HG03280 (cell line): ENCODE measurements at regions not wholly inside any gene's neighbourhood (a gene's known extent, or its start where the extent isn't known, plus 50 kb on each side); places are given as distances from the start of the nearest gene placed in this dataset.
"Not testable (repeated sequence)": the region's sequence is repeated elsewhere in the genome, so short reads cannot be mapped to it uniquely, and the experiment has no call there.

Source experiments
- ATAC-seq: cut with Tn5 transposase; IDR thresholded peaks from one replicate; pipeline ENCODE4 v1.9.1; 2021; ENCODE audit warnings: mild to moderate bottlenecking, moderate library complexity; ENCODE audit not compliant: unreplicated experiment

DNA sequence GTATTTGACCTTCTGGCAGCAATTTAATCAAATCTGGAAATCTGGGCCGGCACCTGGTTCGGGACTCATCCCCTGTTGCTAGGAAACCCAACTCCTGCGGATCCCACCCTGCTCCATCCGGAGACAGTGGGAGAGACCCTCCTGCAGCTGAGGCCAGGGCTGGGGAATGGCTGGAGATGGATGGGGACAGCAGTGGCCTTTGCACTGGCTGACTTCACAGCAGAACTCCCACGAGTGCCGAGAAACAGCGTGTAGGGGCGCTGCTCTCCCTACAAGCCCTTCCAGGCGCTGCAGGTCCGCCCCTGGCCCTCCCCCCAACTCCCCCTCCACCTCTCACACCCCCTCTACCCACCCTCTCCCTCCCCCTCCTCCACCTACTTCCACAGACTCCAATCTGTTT, 105.8 kb upstream of the PPP1R26 start:
- no peak for ATAC-seq

DNA sequence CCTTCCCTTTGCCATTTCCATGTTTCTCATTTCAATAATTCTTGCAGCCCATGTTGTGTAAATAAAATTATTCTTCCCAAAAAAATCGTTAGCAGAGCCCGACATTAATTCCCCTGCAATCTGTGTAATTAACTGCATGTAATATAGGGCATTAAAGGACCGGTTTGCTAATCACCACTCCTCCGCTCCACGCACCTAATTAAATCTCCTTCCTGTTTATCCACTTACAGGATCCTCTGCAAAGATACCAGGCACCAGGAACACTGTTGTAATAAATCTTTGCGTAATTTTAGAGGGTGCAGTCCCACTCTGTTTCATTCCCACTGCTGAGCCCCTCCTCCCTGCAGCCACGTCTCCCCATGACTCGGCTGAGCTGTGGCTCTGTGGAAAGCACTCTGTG, 105.0 kb upstream of the PPP1R26 start:
- ATAC-seq = no peak

DNA sequence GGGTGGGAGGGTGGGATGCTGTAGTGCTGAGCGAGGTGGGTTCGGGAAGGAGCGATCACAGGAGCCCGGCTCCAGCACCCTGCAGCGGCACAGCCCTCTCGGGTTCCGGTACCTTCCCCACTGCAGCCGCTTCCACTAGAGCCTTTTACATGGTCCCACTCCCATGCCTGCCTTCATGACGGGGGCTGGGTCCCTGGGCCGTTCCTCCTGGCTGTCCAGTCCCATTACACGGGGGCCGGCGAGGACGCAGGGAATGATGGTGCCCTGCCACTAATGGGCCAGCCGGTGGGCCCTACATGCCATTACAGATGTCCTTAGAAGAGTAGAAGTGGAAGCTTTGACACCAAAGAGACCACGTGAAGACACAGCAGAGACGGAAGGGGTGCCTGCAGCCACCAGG, 104.6 kb upstream of the PPP1R26 start:
- ATAC-seq = no peak

DNA sequence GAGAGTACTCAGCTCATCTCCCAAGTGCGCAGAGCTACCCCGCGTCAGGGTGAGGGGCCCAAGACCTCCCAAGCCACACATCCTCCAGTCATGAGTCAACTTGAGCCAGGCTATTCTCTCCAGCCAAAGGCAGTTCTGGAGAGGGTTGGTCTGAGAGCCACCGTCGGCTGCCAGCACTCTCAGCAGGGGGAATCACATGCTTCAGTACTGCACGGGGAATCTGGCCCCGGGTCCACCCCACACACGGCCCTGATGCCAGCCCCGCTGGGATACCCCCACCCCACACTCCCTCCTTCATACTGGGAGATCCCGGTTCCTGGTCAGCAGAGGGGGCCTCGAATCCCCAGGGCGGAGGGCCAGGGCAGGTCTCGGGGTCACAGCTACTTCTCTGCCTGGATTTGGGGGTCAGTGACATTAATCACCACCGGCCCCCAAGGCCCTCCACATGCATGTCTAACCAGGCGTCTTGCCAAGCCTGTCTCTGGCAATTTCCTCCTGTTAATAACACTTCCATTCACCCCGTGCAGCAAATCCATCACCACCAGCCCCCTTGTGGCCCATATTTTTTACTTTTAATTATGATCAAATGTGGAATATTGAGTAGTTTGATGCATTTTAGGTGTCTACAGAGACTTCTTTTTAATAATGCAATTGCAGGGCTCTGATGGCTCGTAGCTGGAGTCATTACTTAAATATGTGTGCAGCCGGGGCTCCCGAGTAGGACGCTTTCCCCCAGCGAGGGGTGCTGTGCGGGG, 102.9 kb upstream of the PPP1R26 start:
- ATAC-seq = no peak

DNA sequence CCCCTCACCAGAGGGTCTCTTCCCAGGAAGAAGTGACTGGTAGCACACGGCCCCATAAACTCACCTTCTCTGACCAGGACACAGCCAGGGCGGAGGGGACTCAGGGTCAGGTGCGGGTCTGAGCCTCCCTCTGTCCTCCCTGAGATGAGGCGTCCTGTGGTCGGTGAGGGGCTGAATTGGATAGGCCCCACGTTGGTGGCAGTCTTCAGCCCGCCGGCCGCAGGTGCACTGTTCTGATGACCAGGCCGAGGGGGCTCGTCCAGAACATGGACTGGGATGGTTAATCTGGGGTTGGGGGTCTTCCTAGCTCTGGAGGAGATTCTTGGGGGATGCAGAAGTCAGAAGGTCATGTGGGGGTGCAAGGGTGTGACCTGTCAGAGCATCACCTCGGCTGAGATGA, 102.2 kb upstream of the PPP1R26 start:
- no peak for ATAC-seq

DNA sequence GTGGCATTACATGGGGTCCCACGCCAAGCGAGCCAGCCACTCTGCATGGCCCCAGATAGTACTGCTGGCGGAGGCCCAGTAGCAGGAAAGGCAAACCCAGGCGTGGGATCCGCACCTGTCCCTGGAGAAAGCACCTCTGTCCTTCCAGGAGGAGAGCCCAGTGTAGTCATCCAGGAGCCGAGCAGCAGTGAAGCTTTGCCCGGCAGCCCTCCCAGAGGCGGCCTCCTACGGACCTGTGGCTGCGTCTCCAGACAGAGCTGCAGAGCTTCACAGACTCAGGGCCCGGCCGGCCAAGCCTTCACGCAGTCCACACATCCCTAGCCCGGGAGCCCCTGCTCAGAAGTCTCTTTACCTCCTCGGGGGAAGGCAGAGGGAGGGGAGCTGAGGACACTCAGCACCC, 100.8 kb upstream of the PPP1R26 start:
- no peak for ATAC-seq

DNA sequence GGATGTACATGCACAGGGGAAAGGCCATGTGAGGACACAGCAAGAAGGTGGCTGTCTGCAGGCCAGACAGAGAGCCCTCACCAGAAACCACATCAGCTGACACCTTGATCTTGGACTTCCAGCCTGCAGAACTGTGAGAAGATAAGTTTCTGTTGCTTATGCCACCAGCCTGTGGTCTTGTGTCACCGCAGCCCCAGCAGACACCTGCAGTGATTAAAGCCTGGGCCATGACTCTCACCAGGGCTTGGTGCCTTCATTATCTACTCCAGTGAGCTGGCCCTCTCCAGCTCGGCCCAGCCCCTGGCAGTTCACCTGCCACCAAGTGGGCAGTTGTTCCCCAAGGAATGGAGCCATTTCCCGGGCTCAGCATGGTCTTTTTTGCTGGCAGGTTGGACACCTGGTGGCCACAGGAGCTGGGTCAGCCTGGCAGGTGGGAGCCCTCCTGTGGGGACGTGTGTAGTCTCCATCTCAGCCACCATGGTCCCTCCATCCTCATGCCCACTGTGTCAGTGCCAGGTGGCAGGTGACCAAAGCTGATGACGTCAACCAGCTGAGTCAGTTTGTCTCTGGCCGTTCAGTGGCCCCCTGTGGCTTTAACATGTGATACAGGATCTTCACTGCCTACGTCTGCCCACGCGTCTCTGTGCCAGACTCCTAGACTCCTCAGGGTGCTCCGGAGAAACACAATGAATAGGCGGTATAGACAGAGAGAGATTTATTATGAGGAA, 99.9 kb upstream of the PPP1R26 start:
- no peak for ATAC-seq

DNA sequence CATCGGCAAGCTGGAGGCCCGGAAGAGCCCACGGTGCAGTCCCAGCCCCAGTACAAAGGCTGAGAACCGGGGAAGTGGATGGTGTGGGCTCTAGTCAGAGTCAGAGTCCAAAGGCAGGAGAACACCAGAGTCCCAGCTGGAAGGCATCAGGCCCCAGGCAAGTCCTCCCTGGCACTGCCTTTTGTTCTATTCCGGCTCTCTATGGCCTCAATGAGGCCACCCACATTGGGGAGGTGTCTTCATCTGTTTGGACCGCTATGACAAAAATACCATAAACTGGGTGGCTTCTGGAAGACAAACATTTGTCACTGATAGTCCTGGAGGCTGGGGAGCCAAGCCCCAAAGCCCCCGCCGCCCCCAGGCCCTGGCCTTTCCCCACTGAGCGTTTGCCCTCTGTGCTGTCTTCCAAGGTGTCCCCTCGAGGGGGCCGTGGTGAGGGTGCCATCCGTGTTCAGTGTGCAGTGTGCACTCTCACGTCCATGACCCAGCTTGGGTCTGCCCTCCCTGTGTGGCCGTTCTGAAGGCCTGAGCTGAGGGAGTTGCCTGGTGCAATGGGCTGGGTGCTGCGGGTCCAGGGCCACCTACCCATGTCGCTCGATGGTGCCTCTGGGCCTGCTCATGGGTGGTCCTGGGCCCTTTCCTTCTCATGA, 99.1 kb upstream of the PPP1R26 start:
- no peak for ATAC-seq

DNA sequence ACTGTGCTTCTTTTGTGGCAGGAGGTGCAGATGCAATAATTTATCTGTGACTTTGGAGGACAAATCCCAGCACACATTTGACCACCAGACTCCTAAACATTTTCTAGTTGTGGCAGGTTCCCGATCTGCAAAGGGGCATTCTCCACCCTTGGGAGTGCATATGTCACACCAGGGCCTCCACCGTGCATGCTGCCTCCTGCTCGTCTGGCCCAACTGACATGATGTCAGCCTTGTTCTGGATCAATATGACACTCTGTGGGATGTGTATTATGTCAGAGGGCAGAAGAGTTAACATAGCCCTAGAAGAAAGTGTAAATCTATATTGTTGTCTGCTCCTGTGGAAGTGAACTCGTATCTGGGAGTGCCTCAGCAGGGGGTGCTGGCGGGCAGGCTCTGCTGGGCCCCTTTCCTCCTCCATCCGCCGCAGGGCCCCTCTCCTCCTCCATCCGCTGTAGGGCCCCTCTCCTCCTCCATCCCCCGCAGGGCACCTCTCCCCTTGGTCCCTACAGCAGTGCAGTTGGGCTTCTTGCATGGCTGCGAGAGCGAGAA, 97.7 kb upstream of the PPP1R26 start:
- no peak for ATAC-seq

DNA sequence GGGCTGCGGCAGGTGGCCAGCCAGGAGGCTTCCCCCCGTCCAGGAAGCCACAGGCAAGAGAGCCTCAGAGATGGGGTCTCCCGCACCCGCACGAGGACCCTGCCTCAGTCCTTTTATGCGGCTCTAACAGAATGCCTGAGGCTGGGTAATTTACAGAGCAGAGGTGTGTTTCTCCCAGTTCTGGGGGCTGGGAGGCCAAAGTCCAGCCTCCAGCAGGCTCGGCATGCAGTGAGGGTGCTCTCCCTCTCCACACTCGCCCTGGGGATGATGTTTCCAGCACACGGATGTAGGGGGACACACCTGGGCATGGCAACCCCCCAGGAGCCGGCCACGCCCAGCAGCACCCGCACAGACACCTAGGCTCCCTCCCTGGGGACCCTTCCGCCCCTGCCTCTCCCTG, 95.4 kb upstream of the PPP1R26 start:
- no peak for ATAC-seq

DNA sequence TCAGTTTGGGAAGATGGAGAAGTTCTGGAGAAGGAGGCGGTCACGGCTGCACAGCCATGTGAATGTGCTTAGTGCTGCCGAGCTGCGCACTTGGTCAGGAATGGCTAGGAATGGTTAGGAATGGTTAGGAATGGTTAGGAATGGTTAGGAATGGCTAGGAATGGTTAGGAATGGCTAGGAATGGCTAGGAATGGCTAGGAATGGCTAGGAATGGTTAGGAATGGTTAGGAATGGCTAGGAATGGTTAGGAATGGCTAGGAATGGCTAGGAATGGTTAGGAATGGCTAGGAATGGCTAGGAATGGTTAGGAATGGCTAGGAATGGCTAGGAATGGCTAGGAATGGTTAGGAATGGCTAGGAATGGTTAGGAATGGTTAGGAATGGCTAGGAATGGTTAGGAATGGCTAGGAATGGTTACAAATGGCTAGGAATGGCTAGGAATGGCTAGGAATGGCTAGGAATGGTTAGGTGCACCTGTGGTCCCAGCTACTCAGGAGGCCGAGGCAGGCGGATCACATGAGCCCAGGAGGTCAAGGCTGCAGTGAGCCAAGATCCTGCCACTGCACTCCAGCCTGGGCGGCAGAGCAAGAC, 94.7 kb upstream of the PPP1R26 start:
- ATAC-seq = not testable (repeated sequence)

DNA sequence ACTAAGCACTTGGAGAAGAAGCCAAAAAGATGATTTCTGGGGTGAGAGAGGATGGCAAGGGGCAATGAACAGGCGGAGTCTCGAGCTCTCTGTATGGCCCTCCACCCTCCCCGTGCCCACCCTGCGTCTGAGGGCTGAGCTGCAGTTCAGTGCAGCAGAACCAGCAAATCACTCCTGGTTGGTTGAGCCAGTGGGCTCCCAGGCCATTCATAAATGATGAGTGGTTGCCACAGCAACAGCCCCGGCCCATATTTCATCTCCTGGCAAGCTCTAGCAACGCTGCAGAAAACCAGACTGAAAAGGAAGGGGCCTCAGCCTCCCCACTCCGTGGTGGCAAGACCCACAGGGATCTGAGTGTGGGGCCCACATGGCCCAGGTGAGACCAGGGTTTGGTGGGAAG, 93.8 kb upstream of the PPP1R26 start:
- no peak for ATAC-seq

DNA sequence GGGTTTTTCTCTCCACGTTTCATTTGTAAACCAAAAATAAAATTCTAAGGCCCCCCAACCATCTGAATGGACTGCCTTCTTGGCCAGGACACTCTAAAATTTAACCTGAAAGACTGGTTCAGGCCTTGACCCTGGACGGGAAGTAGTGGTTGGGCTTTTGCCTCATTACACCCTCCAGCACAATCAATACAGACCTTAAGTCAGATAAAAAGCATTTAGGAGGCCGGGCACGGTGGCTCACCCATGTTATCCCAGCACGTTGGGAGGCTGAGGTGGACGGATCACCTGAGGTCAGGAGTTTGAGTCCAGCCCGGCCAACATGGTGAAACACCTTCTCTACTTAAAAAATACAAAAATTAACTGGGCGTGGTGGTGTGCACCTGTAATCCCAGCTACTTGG, 91.6 kb upstream of the PPP1R26 start:
- ATAC-seq = no peak

DNA sequence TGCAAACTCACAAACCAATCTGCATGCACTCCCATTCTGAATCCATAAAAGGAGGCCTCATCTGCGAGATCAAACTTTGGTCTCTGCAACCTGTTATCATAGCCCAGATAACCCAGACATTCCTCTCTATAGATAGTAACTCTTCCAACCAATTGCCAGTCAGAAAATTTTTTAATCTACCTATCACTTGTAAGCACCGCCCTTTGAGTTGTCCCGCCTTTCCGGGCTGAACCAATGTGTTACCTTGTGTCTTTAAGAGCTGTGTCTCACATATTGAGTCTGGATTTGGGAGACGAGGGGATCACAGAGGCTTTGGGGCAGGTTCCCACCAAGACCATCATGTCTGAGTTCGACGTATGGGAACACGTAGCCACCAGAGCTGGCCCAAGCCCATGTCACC, 91.1 kb upstream of the PPP1R26 start:
- no peak for ATAC-seq

DNA sequence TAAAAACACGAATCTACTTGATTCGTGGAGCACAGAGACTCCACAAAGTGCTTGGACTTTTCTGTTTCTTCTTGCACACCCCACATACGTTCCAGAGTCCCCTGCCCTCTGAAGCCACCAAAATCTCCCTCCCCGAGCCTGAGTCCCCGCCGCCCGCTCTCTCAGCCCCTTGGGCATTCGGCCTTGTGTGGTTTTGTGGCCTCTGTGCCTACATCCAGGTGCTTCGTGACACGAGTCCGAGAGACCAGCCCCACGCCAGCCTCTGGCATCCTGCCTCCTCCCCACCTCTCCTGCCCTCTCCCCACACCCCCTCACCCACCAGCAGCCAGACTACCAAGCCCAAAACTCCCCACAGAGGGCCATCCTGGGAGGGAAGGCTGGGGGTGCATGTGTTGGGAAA, 87.8 kb upstream of the PPP1R26 start:
- ATAC-seq = no peak

DNA sequence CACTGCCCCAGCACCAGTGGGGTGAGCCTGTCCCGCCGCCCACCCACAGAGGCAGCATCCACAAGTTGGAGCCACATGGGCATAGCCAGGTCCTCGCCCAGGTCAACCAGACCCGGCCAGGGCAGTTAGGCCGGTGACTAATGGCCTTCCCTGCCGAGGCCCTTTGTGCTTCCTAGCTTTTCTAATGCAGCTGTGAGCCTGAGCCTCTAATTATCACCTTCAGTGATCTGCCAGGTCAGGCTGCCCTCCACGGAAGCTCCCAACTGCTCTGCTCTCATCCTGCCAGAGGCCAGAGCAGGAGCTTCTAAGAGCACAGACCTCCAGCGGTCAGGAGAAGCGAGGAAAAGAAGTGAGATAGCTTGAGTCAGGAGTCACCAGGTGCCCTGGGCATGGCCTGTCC, 87.1 kb upstream of the PPP1R26 start:
- ATAC-seq = no peak

DNA sequence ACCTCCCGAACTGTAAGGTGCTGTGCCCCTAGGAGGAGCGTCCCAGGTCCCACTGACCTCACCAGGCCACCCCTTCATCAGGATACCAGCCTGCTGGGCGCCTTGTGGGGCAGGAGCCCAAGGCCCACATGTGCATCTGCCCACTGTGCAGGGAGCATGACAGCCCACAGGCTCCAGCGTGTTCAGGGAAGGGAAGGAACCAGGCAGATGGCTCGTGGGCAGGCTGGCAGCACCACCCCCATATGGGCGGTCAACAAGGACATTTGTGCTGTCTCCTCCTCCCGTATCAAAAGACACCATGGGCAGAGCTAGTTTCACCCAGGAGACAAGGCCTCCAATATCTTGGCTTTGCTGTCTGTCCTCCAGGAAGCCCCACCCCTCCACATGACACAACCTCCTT, 85.5 kb upstream of the PPP1R26 start:
- no peak for ATAC-seq

DNA sequence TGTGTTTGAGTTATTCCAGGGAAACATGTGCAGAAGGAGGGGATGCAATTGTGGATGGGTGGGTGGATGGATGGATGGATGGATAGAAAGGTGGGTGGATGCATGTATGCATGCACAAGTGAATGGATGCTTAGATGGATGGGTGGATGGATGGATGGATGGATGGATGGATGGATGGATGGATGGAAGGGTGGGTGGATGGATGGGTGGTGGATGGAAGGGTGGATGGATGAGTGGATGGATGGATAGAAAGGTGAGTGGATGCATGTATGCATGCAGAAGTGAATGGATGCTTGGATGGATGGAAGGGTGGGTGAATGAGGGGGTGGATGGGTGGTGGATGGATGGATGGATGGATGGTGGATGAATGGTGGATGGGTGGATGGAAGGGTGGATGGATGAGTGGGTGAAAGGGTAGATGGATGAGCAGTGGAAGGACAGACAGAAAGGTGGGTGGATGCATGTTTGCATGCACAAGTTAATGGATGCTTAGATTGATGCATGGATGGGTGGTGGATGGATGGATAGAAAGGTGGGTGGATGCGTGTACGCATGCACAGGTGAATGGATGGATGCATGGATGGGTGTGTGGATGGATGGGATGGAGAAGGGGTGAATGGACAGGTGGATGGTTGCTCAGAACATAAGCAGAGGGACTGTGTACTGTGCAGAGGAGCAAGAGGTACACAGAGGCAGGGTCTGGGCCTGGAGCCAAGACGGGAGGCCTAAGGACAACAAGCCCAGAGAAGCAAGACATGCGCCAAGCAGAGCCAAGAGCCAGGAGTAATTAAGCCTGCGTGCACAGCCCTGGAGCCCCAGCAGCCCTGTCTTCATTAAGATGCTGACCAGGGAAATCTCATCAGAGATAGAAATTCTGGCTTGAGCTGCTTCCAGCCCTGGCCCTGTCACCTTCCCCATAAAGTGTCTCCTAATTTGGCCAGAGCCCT, 84.6 kb upstream of the PPP1R26 start:
- no peak for ATAC-seq

DNA sequence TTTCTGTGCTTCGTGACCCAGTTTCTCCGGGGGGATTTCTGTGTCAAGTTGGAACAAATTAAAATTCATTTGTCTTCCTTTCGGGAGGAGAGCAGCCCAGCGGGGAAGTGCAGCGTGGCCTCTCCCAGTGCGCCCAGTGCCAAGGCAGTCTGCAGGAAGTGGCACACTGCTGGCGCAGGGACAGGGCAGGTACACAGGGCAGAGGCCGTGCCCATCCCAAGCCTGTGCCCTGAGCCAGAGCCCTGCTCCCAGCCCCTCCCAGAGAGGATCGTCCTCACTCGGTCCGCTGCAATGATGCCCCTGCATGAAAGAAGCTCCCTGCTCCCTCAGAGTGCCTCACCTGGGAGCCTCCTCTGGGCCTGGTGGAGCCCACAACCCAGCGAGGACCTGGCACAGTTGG, 82.4 kb upstream of the PPP1R26 start:
- no peak for ATAC-seq

DNA sequence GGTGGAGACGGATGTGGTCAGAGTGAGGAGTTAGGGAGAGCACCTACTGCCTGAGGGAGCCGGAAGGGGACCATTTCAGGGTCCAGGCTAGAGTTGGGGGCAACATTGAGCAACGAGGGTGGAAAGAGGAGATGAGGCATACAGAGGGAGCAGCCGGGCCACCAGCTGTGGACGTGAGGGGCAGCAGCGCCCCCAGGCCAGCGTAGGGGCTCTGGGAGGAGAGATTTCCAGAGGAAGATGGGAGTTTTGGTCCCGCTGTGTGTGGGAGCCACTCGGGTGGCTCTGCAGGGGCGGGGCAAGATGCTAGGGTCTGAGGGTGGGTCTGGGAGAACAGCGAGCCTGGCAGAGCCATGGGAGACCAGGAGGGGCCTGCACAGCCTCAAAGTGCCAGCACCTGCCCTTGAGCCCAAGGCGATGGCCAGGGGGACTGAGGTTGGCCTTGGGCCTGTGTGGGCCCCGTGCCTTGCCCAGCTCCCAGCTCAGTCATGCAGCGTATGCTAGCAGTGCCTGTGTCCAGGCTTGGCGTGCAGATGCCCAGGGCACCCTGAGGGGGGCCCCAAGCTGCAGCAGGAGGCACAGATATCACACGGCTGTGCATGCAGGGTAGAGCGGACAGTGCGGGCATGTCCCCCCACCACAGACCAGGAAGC, 80.5 kb upstream of the PPP1R26 start:
- no peak for ATAC-seq
